Activated CD4-positive, alpha-beta T cell treated with anti-CD3 and anti-CD28 coated beads, Interleukin-2, amount 10 ng/mL, durations not matched to agents 24 days and 14 days (primary cell): ENCODE measurements at regions not wholly inside any gene's neighbourhood (a gene's known extent, or its start where the extent isn't known, plus 50 kb on each side); places are given as distances from the start of the nearest gene placed in this dataset.

Experiments used
- DNase-seq: peaks from one replicate; pipeline ENCODE4 v3.0.0; 2022
- H3K27ac Mint-ChIP-seq: one replicate; pipeline ENCODE4 v1.8.0; 2022; ENCODE audit warnings: mild to moderate bottlenecking, mixed read lengths
- H3K27me3 Mint-ChIP-seq: one replicate; pipeline ENCODE4 v1.8.0; 2022; ENCODE audit warnings: mixed read lengths
- H3K36me3 Mint-ChIP-seq: one replicate; pipeline ENCODE4 v1.8.0; 2022; ENCODE audit warnings: low read depth, mild to moderate bottlenecking, mixed read lengths
- H3K4me1 Mint-ChIP-seq: one replicate; pipeline ENCODE4 v1.8.0; 2021; ENCODE audit warnings: mixed read lengths
- H3K4me3 Mint-ChIP-seq: one replicate; pipeline ENCODE4 v1.8.0; 2022; ENCODE audit warnings: mild to moderate bottlenecking, moderate library complexity, mixed read lengths
- H3K9me3 Mint-ChIP-seq: one replicate; pipeline ENCODE4 v1.8.0; 2021; ENCODE audit warnings: mixed read lengths
- intact Hi-C: fragments of 100-400 bp; cut with micrococcal nuclease; formaldehyde crosslinking; loops from one replicate; pipeline ENCODE4 v1.15.1; 2023

- H3K4me3 Mint-ChIP-seq = no peak overlapping the region
- H3K36me3 Mint-ChIP-seq = no peaks in the 10 kb centered on the region
- H3K27me3 Mint-ChIP-seq = no peaks in the 10 kb centered on the region
- H3K9me3 Mint-ChIP-seq = no peaks in the 10 kb centered on the region
- intact Hi-C loops = no loop called here
- H3K4me1 Mint-ChIP-seq = no peaks in the 10 kb centered on the region
- H3K27ac Mint-ChIP-seq = no peak overlapping the region
- no peak for DNase-seq
Measured at GRCh38 chr4:59823311-59823710, 1376.8 kb upstream of the ADGRL3 start.

- Mint-ChIP-seq H3K9me3 (no peaks in the 10 kb centered on the region), H3K27me3 (no peaks in the 10 kb centered on the region), H3K27ac (no peak overlapping the region), H3K4me3 (no peak overlapping the region), H3K4me1 (no peaks in the 10 kb centered on the region), H3K36me3 (no peaks in the 10 kb centered on the region)
- intact Hi-C loops = no loop called here
- no peak for DNase-seq
Measured at GRCh38 chr4:59825104-59825503, 1375.0 kb upstream of the ADGRL3 start.

GRCh38 chr4:59831746-59832145 lies 1368.4 kb upstream of the ADGRL3 start:
- no peak for DNase-seq
- Mint-ChIP-seq H3K4me3 (no peak overlapping the region), H3K4me1 (no peaks in the 10 kb centered on the region), H3K27ac (no peak overlapping the region), H3K9me3 (no peaks in the 10 kb centered on the region), H3K36me3 (no peaks in the 10 kb centered on the region), H3K27me3 (no peaks in the 10 kb centered on the region)
- intact Hi-C loops = no loop called here

- intact Hi-C loops = no loop called here
- H3K9me3 Mint-ChIP-seq = no peaks in the 10 kb centered on the region
- no peak for DNase-seq
- H3K4me1 Mint-ChIP-seq = no peaks in the 10 kb centered on the region
- H3K36me3 Mint-ChIP-seq = no peaks in the 10 kb centered on the region
- no peaks in the 10 kb centered on the region for H3K27me3 Mint-ChIP-seq
- H3K4me3 Mint-ChIP-seq = no peak overlapping the region
- no peak overlapping the region for H3K27ac Mint-ChIP-seq
Measured at GRCh38 chr4:59834943-59835342, 1365.2 kb upstream of the ADGRL3 start.

GRCh38 chr4:59837751-59838150 lies 1362.4 kb upstream of the ADGRL3 start:
- intact Hi-C loops = no loop called here
- Mint-ChIP-seq H3K4me3 (no peak overlapping the region), H3K27ac (no peak overlapping the region), H3K36me3 (no peaks in the 10 kb centered on the region), H3K4me1 (no peaks in the 10 kb centered on the region), H3K9me3 (peaks cover 3% of the 10 kb centered on the region), H3K27me3 (no peaks in the 10 kb centered on the region)
- no peak for DNase-seq

GRCh38 chr4:59838236-59838635 lies 1361.9 kb upstream of the ADGRL3 start:
- Mint-ChIP-seq H3K4me3 (no peak overlapping the region), H3K27ac (no peak overlapping the region), H3K36me3 (no peaks in the 10 kb centered on the region), H3K9me3 (peaks cover 5% of the 10 kb centered on the region), H3K4me1 (no peaks in the 10 kb centered on the region), H3K27me3 (no peaks in the 10 kb centered on the region)
- no peak for DNase-seq
- intact Hi-C loops = no loop called here

GRCh38 chr4:59841698-59842097 lies 1358.4 kb upstream of the ADGRL3 start:
- Mint-ChIP-seq H3K27me3 (no peaks in the 10 kb centered on the region), H3K4me3 (no peak overlapping the region), H3K4me1 (no peaks in the 10 kb centered on the region), H3K27ac (no peak overlapping the region), H3K9me3 (peaks cover 16% of the 10 kb centered on the region), H3K36me3 (no peaks in the 10 kb centered on the region)
- no peak for DNase-seq
- intact Hi-C loops = no loop called here

GRCh38 chr4:59848457-59848856 lies 1351.7 kb upstream of the ADGRL3 start:
- no peak overlapping the region for H3K27ac Mint-ChIP-seq
- no peak for DNase-seq
- intact Hi-C loops = no loop called here
- no peaks in the 10 kb centered on the region for H3K36me3 Mint-ChIP-seq
- peaks cover 10% of the 10 kb centered on the region for H3K9me3 Mint-ChIP-seq
- no peaks in the 10 kb centered on the region for H3K4me1 Mint-ChIP-seq
- H3K27me3 Mint-ChIP-seq = no peaks in the 10 kb centered on the region
- H3K4me3 Mint-ChIP-seq = no peak overlapping the region

- intact Hi-C loops = no loop called here
- no peak overlapping the region for H3K4me3 Mint-ChIP-seq
- DNase-seq = no peak
- H3K36me3 Mint-ChIP-seq = no peaks in the 10 kb centered on the region
- H3K4me1 Mint-ChIP-seq = no peaks in the 10 kb centered on the region
- H3K9me3 Mint-ChIP-seq = peaks cover 5% of the 10 kb centered on the region
- no peak overlapping the region for H3K27ac Mint-ChIP-seq
- H3K27me3 Mint-ChIP-seq = no peaks in the 10 kb centered on the region
Measured at GRCh38 chr4:59855630-59856352, 1344.3 kb upstream of the ADGRL3 start.

- Mint-ChIP-seq H3K4me3 (no peak overlapping the region), H3K4me1 (no peaks in the 10 kb centered on the region), H3K27ac (no peak overlapping the region), H3K27me3 (no peaks in the 10 kb centered on the region), H3K36me3 (no peaks in the 10 kb centered on the region), H3K9me3 (no peaks in the 10 kb centered on the region)
- intact Hi-C loops = no loop called here
- no peak for DNase-seq
Measured at GRCh38 chr4:59869056-59869455, 1331.1 kb upstream of the ADGRL3 start.

GRCh38 chr4:59869559-59869958 lies 1330.6 kb upstream of the ADGRL3 start:
- Mint-ChIP-seq H3K4me1 (no peaks in the 10 kb centered on the region), H3K27me3 (no peaks in the 10 kb centered on the region), H3K4me3 (no peak overlapping the region), H3K36me3 (no peaks in the 10 kb centered on the region), H3K27ac (no peak overlapping the region), H3K9me3 (no peaks in the 10 kb centered on the region)
- intact Hi-C loops = no loop called here
- no peak for DNase-seq

GRCh38 chr4:59881632-59882031 lies 1318.5 kb upstream of the ADGRL3 start:
- Mint-ChIP-seq H3K36me3 (no peaks in the 10 kb centered on the region), H3K4me1 (no peaks in the 10 kb centered on the region), H3K4me3 (no peak overlapping the region), H3K27me3 (no peaks in the 10 kb centered on the region), H3K9me3 (no peaks in the 10 kb centered on the region), H3K27ac (no peak overlapping the region)
- DNase-seq = no peak
- intact Hi-C loops = no loop called here

GRCh38 chr4:59904331-59904730 lies 1295.8 kb upstream of the ADGRL3 start:
- no peaks in the 10 kb centered on the region for H3K27me3 Mint-ChIP-seq
- H3K9me3 Mint-ChIP-seq = peaks cover 7% of the 10 kb centered on the region
- no peak for DNase-seq
- H3K4me1 Mint-ChIP-seq = no peaks in the 10 kb centered on the region
- no peak overlapping the region for H3K4me3 Mint-ChIP-seq
- no peaks in the 10 kb centered on the region for H3K36me3 Mint-ChIP-seq
- no peak overlapping the region for H3K27ac Mint-ChIP-seq
- intact Hi-C loops = no loop called here

- intact Hi-C loops = no loop called here
- H3K9me3 Mint-ChIP-seq = no peaks in the 10 kb centered on the region
Measured at GRCh38 chr4:59920416-59920815, 1279.7 kb upstream of the ADGRL3 start.

GRCh38 chr4:59925290-59925689 lies 1274.8 kb upstream of the ADGRL3 start:
- no peaks in the 10 kb centered on the region for H3K36me3 Mint-ChIP-seq
- intact Hi-C loops = no loop called here
- H3K9me3 Mint-ChIP-seq = peaks cover 9% of the 10 kb centered on the region
- DNase-seq = no peak
- H3K4me1 Mint-ChIP-seq = no peaks in the 10 kb centered on the region
- H3K27ac Mint-ChIP-seq = no peak overlapping the region
- H3K4me3 Mint-ChIP-seq = no peak overlapping the region
- no peaks in the 10 kb centered on the region for H3K27me3 Mint-ChIP-seq

More at GRCh38 chr4:59920416-59920815, 1279.7 kb upstream of the ADGRL3 start:
- Mint-ChIP-seq H3K27ac (no peak overlapping the region), H3K27me3 (no peaks in the 10 kb centered on the region), H3K4me1 (no peaks in the 10 kb centered on the region), H3K4me3 (no peak overlapping the region), H3K36me3 (no peaks in the 10 kb centered on the region)
- DNase-seq = no peak
